ENCODE measurements at regions not wholly inside any gene's neighbourhood (a gene's known extent, or its start where the extent isn't known, plus 50 kb on each side); places are given as distances from the start of the nearest gene placed in this dataset.

DNA sequence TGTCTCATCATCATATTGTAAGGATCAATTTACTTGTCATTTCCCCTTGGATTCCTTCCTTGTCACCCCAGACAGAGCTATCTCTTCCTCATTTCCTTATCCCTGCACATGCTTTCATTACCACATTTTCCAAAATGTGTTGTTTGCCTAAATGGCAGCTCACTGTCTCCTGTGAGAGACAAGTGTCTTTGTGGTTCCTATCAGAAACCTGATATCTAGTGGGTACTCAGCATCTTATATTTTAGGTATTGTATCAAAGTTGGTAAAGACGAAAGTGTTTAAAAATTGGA, 896.0 kb upstream of the PIK3C3 start:
- no peak overlapping the region for H3K4me3 ChIP-seq (ENCODE audit: low read depth in 1 of 3, low read length in 3 of 3)
- H3K9ac ChIP-seq (ENCODE audit: low read depth in 1 of 2, low read length in 2 of 2), result no peak overlapping the region
- no peaks in the 10 kb centered on the region for H3K4me1 ChIP-seq (ENCODE audit: control insufficient read depth in 4 of 4, insufficient read depth in 4 of 4, low read length in 3 of 4)
- H3K9me3 ChIP-seq (ENCODE audit: control insufficient read depth in 4 of 4, low read length in 3 of 4), result no peaks in the 10 kb centered on the region
- WGBS, result 62% methylated on average over 1 of the region's 1 CpG
- no peak overlapping the region for H3K27ac ChIP-seq (ENCODE audit: low read depth in 1 of 2, low read length in 2 of 2)
- no peaks in the 10 kb centered on the region for H3K27me3 ChIP-seq (ENCODE audit: control insufficient read depth in 4 of 4, insufficient read depth in 4 of 4, low read length in 3 of 4)
- TF ChIP-seq, protein P1, sequence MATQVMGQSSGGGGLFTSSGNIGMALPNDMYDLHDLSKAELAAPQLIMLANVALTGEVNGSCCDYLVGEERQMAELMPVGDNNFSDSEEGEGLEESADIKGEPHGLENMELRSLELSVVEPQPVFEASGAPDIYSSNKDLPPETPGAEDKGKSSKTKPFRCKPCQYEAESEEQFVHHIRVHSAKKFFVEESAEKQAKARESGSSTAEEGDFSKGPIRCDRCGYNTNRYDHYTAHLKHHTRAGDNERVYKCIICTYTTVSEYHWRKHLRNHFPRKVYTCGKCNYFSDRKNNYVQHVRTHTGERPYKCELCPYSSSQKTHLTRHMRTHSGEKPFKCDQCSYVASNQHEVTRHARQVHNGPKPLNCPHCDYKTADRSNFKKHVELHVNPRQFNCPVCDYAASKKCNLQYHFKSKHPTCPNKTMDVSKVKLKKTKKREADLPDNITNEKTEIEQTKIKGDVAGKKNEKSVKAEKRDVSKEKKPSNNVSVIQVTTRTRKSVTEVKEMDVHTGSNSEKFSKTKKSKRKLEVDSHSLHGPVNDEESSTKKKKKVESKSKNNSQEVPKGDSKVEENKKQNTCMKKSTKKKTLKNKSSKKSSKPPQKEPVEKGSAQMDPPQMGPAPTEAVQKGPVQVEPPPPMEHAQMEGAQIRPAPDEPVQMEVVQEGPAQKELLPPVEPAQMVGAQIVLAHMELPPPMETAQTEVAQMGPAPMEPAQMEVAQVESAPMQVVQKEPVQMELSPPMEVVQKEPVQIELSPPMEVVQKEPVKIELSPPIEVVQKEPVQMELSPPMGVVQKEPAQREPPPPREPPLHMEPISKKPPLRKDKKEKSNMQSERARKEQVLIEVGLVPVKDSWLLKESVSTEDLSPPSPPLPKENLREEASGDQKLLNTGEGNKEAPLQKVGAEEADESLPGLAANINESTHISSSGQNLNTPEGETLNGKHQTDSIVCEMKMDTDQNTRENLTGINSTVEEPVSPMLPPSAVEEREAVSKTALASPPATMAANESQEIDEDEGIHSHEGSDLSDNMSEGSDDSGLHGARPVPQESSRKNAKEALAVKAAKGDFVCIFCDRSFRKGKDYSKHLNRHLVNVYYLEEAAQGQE (IDR thresholded peaks at IDR 0.05), result no peak
- TF ChIP-seq EGR1 (IDR thresholded peaks at IDR 0.05; ENCODE audit: low read depth in 2 of 2) (no peak), NR2F2 (IDR thresholded peaks at IDR 0.05) (no peak), JUND (IDR thresholded peaks at IDR 0.05) (no peak), RAD21 (IDR thresholded peaks at IDR 0.05) (no peak), TAF1 (conservative IDR thresholded peaks at IDR 0.05) (no peak), MAX (IDR thresholded peaks at IDR 0.05) (no peak), FOXA2 (IDR thresholded peaks at IDR 0.05) (no peak), HNF4G (IDR thresholded peaks at IDR 0.05) (no peak), FOXA1 (IDR thresholded peaks at IDR 0.05) (no peak)
- TF ChIP-seq, protein P2, sequence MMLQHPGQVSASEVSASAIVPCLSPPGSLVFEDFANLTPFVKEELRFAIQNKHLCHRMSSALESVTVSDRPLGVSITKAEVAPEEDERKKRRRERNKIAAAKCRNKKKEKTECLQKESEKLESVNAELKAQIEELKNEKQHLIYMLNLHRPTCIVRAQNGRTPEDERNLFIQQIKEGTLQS (IDR thresholded peaks at IDR 0.05), result no peak
- TF ChIP-seq, protein P3, sequence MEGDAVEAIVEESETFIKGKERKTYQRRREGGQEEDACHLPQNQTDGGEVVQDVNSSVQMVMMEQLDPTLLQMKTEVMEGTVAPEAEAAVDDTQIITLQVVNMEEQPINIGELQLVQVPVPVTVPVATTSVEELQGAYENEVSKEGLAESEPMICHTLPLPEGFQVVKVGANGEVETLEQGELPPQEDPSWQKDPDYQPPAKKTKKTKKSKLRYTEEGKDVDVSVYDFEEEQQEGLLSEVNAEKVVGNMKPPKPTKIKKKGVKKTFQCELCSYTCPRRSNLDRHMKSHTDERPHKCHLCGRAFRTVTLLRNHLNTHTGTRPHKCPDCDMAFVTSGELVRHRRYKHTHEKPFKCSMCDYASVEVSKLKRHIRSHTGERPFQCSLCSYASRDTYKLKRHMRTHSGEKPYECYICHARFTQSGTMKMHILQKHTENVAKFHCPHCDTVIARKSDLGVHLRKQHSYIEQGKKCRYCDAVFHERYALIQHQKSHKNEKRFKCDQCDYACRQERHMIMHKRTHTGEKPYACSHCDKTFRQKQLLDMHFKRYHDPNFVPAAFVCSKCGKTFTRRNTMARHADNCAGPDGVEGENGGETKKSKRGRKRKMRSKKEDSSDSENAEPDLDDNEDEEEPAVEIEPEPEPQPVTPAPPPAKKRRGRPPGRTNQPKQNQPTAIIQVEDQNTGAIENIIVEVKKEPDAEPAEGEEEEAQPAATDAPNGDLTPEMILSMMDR (IDR thresholded peaks at IDR 0.05; ENCODE audit: low read depth, low read length, missing input control), result no peak
- TF ChIP-seq, protein P4, sequence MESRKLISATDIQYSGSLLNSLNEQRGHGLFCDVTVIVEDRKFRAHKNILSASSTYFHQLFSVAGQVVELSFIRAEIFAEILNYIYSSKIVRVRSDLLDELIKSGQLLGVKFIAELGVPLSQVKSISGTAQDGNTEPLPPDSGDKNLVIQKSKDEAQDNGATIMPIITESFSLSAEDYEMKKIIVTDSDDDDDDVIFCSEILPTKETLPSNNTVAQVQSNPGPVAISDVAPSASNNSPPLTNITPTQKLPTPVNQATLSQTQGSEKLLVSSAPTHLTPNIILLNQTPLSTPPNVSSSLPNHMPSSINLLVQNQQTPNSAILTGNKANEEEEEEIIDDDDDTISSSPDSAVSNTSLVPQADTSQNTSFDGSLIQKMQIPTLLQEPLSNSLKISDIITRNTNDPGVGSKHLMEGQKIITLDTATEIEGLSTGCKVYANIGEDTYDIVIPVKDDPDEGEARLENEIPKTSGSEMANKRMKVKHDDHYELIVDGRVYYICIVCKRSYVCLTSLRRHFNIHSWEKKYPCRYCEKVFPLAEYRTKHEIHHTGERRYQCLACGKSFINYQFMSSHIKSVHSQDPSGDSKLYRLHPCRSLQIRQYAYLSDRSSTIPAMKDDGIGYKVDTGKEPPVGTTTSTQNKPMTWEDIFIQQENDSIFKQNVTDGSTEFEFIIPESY (IDR thresholded peaks at IDR 0.05), result no peak
- no peak for DNase-seq (ENCODE audit: low spot score)
- no peaks in the 10 kb centered on the region for H3K36me3 ChIP-seq (ENCODE audit: control insufficient read depth in 4 of 4, insufficient read depth in 3 of 4, low read depth in 1 of 4, low read length in 3 of 4)

DNA sequence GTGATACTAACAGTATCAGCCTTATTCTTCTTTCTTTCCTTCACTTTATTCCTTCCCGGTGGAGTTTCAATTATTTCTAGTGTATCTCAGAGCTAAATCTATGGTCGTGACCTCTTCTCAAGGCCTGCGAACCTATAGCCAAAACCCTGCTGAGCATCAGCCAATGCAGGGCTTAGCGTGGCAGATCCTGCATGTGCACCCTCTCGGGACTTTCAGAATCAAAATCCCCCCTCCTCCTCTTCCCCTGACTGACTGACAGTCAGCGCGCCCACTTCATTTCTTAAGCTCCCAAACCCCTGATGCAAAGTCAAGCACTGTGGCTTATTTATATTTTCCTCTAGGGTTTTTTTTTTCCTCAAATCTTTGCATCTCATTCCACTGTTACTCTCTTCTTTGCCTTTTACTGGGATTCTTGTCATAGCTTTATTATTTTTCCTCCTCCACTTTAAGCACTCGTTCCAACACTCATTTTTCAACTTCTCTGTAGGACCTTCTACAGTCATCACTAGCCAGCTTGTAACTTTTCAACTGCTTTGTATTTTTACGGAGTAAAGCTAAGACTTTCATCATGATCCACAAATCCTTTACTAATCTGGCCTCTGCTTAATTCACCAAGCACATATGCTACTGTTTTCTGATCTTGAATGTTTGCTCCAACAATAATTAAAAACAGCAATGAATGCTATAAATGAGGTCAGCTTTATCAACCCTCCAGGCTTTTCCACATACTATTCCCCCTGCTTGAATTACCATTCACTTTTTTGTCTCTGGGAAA, 896.5 kb upstream of the PIK3C3 start:
- H3K27ac ChIP-seq (ENCODE audit: low read depth in 1 of 2, low read length in 2 of 2), result no peak overlapping the region
- DNase-seq (ENCODE audit: low spot score), result no peak
- no peaks in the 10 kb centered on the region for H3K36me3 ChIP-seq (ENCODE audit: control insufficient read depth in 4 of 4, insufficient read depth in 3 of 4, low read depth in 1 of 4, low read length in 3 of 4)
- no peaks in the 10 kb centered on the region for H3K4me1 ChIP-seq (ENCODE audit: control insufficient read depth in 4 of 4, insufficient read depth in 4 of 4, low read length in 3 of 4)
- H3K4me3 ChIP-seq (ENCODE audit: low read depth in 1 of 3, low read length in 3 of 3), result no peak overlapping the region
- H3K27me3 ChIP-seq (ENCODE audit: control insufficient read depth in 4 of 4, insufficient read depth in 4 of 4, low read length in 3 of 4), result no peaks in the 10 kb centered on the region
- no peaks in the 10 kb centered on the region for H3K9me3 ChIP-seq (ENCODE audit: control insufficient read depth in 4 of 4, low read length in 3 of 4)
- WGBS, result 76% methylated on average over 9 of the region's 9 CpGs
- no peak for TF ChIP-seq GABPA (IDR thresholded peaks at IDR 0.05 in 1 of 2, conservative IDR thresholded peaks at IDR 0.05 in 1 of 2)
- no peak for TF ChIP-seq MAX (IDR thresholded peaks at IDR 0.05)
- no peak for TF ChIP-seq TAF1 (conservative IDR thresholded peaks at IDR 0.05)
- no peak for TF ChIP-seq FOXA1 (IDR thresholded peaks at IDR 0.05)
- no peak for TF ChIP-seq SP1 (IDR thresholded peaks at IDR 0.05)
- TF ChIP-seq, protein P3 (IDR thresholded peaks at IDR 0.05; ENCODE audit: low read depth, low read length, missing input control), result no peak
- TF ChIP-seq FOXA2 (IDR thresholded peaks at IDR 0.05), result no peak
- TF ChIP-seq HNF4G (IDR thresholded peaks at IDR 0.05), result no peak
- TF ChIP-seq HNF4A (conservative IDR thresholded peaks at IDR 0.05), result no peak
- no peak overlapping the region for H3K9ac ChIP-seq (ENCODE audit: low read depth in 1 of 2, low read length in 2 of 2)

Measured in liver (tissue), 8 donors.